GM19193 (cell line): ENCODE measurements at regions not wholly inside any gene's neighbourhood (a gene's known extent, or its start where the extent isn't known, plus 50 kb on each side); places are given as distances from the start of the nearest gene placed in this dataset.

ENCODE experiments used
- POLR2A ChIP-seq: IDR thresholded peaks from 4 replicates; pipeline ENCODE4 v1.6.1; 2011; ENCODE audit not compliant: insufficient read depth, insufficient read length; ENCODE audit errors: extremely low read depth

DNA sequence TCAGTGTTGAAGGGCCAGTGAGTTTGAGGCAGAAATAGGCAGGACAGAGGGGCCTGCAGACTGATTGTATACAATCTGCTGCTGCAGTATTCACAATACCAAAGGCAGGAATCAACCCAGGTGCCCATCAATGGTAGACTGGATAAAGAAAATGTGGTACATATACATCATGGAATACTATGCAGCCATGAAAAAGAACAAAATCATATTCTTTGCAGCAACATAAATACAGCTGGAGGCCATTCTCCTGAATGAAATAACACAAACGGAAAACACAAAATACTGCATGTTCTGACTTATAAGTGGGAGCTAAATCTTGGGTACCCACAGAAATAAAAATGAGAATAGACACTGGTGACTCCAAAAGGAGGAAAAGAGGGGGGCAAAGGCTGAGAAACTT lies 485.1 kb downstream of the XYLT1 start:
- TF ChIP-seq POLR2A, result no peak

- no peak for TF ChIP-seq POLR2A
Measured at GRCh38 chr16:16988963-16989362, 481.8 kb downstream of the XYLT1 start.

DNA sequence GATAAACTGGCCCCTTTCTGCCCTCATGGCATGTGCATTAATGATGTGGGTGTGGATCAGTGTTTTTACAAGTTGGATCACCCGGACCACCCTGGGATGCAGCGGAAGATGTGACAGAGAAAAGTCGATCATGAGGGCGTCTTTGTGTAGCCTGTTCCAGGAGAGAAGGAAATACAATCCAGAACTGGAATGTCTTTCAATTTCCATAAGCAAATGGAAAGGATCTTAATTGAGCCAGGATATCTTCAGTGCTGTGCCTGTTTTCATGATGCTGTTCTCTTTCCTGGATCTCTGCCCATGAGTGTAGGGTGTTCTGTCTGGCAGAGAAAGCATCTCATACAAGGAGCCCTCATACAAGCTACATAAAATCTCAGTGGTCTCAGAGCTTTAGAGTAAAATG lies 481.4 kb downstream of the XYLT1 start:
- no peak for TF ChIP-seq POLR2A

DNA sequence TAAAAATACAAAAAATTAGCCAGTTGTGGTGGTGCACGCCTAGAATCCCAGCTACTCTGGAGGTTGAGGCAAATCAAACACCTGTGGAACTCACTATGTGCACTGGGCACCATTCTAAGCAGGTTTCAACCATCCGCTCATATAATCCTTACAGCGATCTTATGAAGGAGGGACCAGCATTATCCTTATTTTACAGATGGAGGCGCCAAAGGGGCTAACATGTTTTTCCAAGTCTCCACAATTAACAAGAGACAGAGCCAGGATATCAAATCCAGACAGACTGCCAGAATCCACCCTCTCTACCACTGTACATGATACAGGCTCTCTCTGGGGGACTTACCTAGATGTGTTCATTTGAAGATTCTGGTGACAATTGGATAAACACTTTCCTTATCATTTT lies 479.0 kb downstream of the XYLT1 start:
- TF ChIP-seq POLR2A, result no peak

DNA sequence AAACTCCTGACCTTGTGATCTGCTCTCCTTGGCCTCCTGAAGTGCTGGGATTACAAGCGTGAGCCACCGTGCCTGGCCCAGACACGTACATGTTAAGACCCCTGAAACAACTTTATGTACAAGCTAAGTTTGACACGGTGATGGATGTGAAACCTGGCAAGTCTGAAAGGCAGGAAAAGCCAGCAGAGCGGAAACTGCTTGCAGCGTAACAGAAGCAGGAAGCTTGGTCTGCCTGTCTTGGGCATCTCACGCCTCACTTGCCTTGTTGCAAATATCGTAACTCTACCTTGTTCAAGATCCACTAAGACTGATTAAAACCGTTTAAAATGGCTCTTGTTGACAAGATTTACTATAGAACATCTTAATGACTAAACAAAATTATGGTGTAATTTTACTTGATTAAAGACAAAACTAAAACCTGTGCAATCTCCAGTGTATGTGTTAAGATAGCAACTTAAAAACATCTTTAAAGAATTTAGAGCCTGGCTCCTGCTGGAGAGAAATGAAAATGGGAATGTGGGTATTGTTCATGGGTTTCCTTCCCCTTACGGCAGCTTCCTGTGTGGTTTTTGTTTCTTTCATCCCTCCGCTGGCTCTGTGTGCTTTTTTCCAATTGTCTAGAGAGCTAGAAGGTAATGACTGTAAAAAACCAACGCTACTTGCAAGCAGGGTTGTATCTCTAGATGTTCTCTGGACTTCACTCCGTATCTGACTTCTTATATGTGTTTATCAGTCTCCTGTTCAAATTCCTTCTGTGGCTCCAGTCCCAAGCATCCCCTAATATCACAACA lies 477.6 kb downstream of the XYLT1 start:
- TF ChIP-seq POLR2A, result no peak

- no peak for TF ChIP-seq POLR2A
Measured at GRCh38 chr16:16994831-16995230, 475.9 kb downstream of the XYLT1 start.

DNA sequence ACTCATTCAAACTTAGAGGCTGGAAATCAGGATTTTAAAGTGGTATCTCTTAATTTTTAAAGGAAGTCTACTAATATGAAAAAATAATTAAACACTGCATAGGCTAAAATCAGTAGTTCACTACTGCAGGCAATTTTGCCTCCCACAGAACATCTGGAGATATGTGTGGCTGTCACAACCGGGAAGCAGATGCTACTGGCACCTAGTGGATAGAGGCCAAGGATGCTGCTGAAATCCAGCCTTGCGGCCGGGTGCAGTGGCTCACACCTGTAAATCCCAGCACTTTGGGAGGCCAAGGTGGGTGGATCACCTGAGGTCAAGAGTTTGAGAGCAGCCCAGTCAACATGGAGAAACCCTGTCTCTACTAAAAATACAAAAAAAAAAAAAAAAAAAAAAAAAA lies 473.9 kb downstream of the XYLT1 start:
- TF ChIP-seq POLR2A, result no peak

DNA sequence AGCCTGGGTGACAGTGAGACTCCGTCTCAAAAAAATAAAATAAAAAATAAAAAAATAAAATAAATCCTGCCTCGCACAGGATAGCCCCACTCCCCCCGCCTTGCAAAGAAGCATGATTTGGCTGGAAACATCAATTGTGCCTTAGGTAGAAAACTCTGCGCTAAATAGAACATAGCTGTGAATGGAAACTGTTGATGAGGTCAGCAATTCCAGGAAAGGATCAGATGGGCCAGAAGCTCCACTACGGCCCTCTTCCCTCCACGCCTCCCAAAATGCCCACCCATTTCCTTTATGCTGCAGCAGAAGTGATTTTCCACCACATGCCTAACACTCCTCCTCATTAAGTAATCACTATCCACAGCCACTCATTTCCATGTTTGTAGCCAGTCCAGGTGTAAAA lies 473.4 kb downstream of the XYLT1 start:
- no peak for TF ChIP-seq POLR2A

GRCh38 chr16:17001471-17001870 lies 469.3 kb downstream of the XYLT1 start:
- no peak for TF ChIP-seq POLR2A

DNA sequence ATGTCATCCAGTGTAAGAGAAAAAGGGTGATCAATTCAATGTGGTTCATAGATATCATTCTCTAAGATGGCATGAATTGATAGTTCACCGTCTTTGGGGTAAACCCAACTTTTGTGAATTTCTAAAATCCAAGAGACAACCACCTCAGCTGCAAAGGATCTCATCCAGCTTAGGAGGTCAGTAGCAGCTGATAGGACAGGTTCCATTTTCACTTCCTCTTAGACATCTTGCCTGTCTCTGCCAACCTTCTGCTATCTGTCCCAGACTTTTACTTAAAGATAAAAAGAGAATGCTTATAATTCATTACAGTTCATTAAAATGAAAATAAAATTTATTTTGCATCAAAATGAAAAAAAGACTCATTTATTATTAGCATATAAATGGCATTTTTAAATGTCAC lies 468.2 kb downstream of the XYLT1 start:
- TF ChIP-seq POLR2A, result no peak

DNA sequence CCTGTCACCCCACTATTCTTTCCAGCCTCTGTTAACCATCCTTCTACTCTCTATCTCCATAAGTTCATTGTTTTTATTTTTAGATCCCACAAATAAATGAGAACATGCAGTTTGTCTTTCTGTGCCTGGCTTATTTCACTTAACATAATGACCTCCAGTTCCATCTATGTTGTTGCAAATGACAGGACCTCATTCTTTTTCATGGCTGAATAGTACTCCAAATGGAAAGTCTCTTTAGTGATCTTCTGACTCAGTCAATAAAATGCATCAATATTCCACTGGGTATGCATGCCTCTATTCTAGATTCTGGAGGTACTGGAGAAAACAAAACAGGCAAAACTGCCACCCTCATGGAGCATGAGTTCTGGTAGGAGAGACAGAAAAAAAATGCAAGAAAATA lies 459.0 kb downstream of the XYLT1 start:
- no peak for TF ChIP-seq POLR2A

DNA sequence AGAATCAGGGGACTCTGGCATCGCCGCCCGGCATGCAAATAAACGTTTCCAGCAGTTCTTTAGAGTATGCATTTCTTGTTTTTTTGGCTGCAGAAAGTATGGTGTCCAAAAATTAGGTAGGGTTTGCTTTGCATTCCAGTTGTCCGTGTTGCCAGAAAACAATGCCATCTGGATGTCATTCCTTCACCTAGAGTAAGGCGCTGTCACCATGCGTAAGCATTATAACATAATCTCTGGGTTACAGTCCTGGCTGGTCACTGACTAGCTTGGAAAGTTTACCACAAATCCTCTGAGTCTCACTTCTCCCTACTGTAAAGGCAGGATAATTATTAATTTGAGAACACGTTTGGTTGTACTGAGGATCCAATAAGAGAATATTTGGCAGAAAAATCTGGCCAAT lies 457.7 kb downstream of the XYLT1 start:
- no peak for TF ChIP-seq POLR2A

- TF ChIP-seq POLR2A, result no peak
Measured at GRCh38 chr16:17014484-17015121, 456.2 kb downstream of the XYLT1 start.

GRCh38 chr16:17015702-17016101 lies 455.1 kb downstream of the XYLT1 start:
- TF ChIP-seq POLR2A, result no peak

DNA sequence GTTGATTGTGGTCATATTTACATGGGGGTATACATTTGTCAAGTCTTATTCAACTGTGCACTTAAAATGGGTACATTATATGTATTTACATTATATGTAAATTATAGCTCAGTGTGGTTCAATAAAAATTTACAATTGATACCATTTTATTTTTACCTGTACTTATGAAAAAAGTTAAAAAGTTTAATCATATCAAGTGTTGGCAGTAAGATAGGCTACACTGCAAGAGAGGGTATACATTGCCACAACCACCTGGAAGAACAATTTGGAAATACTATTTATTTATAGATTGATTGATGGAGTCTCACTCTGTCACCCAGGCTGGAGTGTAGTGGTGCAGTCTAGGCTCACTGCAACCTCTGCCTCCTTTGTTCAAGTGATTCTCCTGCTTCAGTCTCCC lies 453.3 kb downstream of the XYLT1 start:
- TF ChIP-seq POLR2A, result no peak

DNA sequence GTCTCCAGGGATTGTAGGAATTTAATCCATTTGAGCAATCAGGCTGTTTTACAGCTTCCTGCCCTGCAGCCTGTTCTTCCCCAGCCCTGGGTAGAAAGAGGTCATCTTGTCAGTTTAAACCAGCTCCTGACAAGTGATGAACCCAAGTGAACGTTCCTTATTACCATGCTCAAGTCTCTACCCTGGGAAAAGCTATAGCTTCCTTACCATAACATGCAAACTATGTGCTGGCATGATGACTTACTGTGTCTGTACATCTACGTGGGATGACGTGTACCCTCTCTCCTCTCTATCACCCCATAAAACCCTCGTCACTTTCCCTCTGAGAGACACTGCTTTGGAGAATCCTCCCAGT lies 452.2 kb downstream of the XYLT1 start:
- TF ChIP-seq POLR2A, result no peak
